Ectodermal cell (in vitro differentiated cells): ENCODE measurements at regions not wholly inside any gene's neighbourhood (a gene's known extent, or its start where the extent isn't known, plus 50 kb on each side); places are given as distances from the start of the nearest gene placed in this dataset.

Experiments used
- H3K27ac ChIP-seq: 2 replicates; pipeline ENCODE4 v1.7.0; 2013; ENCODE audit warnings: mild to moderate bottlenecking, low read depth, low read length; ENCODE audit not compliant: insufficient read depth, poor library complexity, severe bottlenecking
- H3K27me3 ChIP-seq: 2 replicates; pipeline ENCODE4 v1.7.0; 2013; ENCODE audit warnings: mild to moderate bottlenecking, low read length; ENCODE audit not compliant: insufficient read depth, control insufficient read depth, poor library complexity, severe bottlenecking
- H3K36me3 ChIP-seq: one replicate; pipeline ENCODE4 v1.7.0; 2013; ENCODE audit warnings: low read length; ENCODE audit not compliant: control insufficient read depth, insufficient read depth
- H3K4me1 ChIP-seq: one replicate; pipeline ENCODE4 v1.7.0; 2013; ENCODE audit warnings: low read length; ENCODE audit not compliant: control insufficient read depth, insufficient read depth
- H3K4me3 ChIP-seq: 2 replicates; pipeline ENCODE4 v1.7.0; 2013; ENCODE audit warnings: low read depth, low read length, control low read depth; ENCODE audit not compliant: insufficient read depth
- H3K9me3 ChIP-seq: 2 replicates; pipeline ENCODE4 v1.7.0; 2013; ENCODE audit warnings: mild to moderate bottlenecking, low read length, moderate library complexity; ENCODE audit not compliant: control insufficient read depth
- WGBS, 2 experiments: methylation state at CpG; one replicate each; pipeline ENCODE4 v1.1.7; 2013; ENCODE audit warnings: missing lambda C conversion rate in 2 of 2; 5-methylcytosine and 5-hydroxymethylcytosine counted together

- Histone ChIP-seq H3K36me3 (no peaks in the 10 kb centered on the region), H3K9me3 (no peaks in the 10 kb centered on the region), H3K27me3 (no peaks in the 10 kb centered on the region), H3K4me1 (peaks cover 2% of the 10 kb centered on the region), H3K4me3 (no peak overlapping the region), H3K27ac (no peak overlapping the region)
- WGBS, 2 experiments: 85 to 93% methylated on average over 1 of the region's 1 CpG
These were observed 129.5 kb downstream of the ICOS start for GRCh38 chr2:204066051-204066450.

GRCh38 chr2:204069804-204070203 is 133.2 kb downstream of the ICOS start:
- H3K4me3 ChIP-seq: no peak overlapping the region
- H3K9me3 ChIP-seq: no peaks in the 10 kb centered on the region
- no peaks in the 10 kb centered on the region for H3K27me3 ChIP-seq
- no peaks in the 10 kb centered on the region for H3K36me3 ChIP-seq
- 91 to 93% methylated on average over 7 of the region's 7 CpGs for WGBS, 2 experiments
- no peak overlapping the region for H3K27ac ChIP-seq
- no peaks in the 10 kb centered on the region for H3K4me1 ChIP-seq

GRCh38 chr2:204072443-204073324 is 136.1 kb downstream of the ICOS start:
- Histone ChIP-seq H3K36me3 (no peaks in the 10 kb centered on the region), H3K27me3 (no peaks in the 10 kb centered on the region), H3K4me3 (no peak overlapping the region), H3K4me1 (no peaks in the 10 kb centered on the region), H3K9me3 (no peaks in the 10 kb centered on the region), H3K27ac (no peak overlapping the region)
- 71 to 72% methylated on average over 8 of the region's 8 CpGs for WGBS, 2 experiments

GRCh38 chr2:204074456-204074855 is 137.9 kb downstream of the ICOS start:
- Histone ChIP-seq H3K27ac (no peak overlapping the region), H3K4me3 (no peak overlapping the region), H3K4me1 (no peaks in the 10 kb centered on the region), H3K9me3 (no peaks in the 10 kb centered on the region), H3K27me3 (no peaks in the 10 kb centered on the region), H3K36me3 (no peaks in the 10 kb centered on the region)
- 85 to 90% methylated on average over 1 of the region's 1 CpG for WGBS, 2 experiments

GRCh38 chr2:204078003-204078698 is 141.6 kb downstream of the ICOS start:
- H3K27me3 ChIP-seq: no peaks in the 10 kb centered on the region

GRCh38 chr2:204081487-204082425 is 145.2 kb downstream of the ICOS start:
- WGBS, 2 experiments: 83 to 85% methylated on average over 11 to 12 of the region's 12 CpGs
- Histone ChIP-seq H3K4me3 (no peak overlapping the region), H3K4me1 (no peaks in the 10 kb centered on the region), H3K36me3 (no peaks in the 10 kb centered on the region), H3K27ac (no peak overlapping the region), H3K27me3 (no peaks in the 10 kb centered on the region), H3K9me3 (no peaks in the 10 kb centered on the region)

More at GRCh38 chr2:204078003-204078698, 141.6 kb downstream of the ICOS start:
- H3K9me3 ChIP-seq: no peaks in the 10 kb centered on the region
- no peak overlapping the region for H3K27ac ChIP-seq
- no peaks in the 10 kb centered on the region for H3K36me3 ChIP-seq
- H3K4me3 ChIP-seq: no peak overlapping the region
- H3K4me1 ChIP-seq: no peaks in the 10 kb centered on the region
- 96% methylated on average over 4 of the region's 4 CpGs for WGBS, 2 experiments

GRCh38 chr2:204086167-204086566 is 149.6 kb downstream of the ICOS start:
- WGBS, 2 experiments: 88 to 93% methylated on average over 1 of the region's 1 CpG
- H3K27ac ChIP-seq: no peak overlapping the region

GRCh38 chr2:204089105-204089504 is 152.5 kb downstream of the ICOS start:
- no peak overlapping the region for H3K4me3 ChIP-seq
- H3K27me3 ChIP-seq: no peaks in the 10 kb centered on the region
- H3K36me3 ChIP-seq: no peaks in the 10 kb centered on the region
- H3K27ac ChIP-seq: no peak overlapping the region
- no peaks in the 10 kb centered on the region for H3K4me1 ChIP-seq
- 92 to 93% methylated on average over 2 of the region's 2 CpGs for WGBS, 2 experiments
- no peaks in the 10 kb centered on the region for H3K9me3 ChIP-seq

More at GRCh38 chr2:204086167-204086566, 149.6 kb downstream of the ICOS start:
- Histone ChIP-seq H3K4me3 (no peak overlapping the region), H3K27me3 (no peaks in the 10 kb centered on the region), H3K9me3 (no peaks in the 10 kb centered on the region), H3K36me3 (no peaks in the 10 kb centered on the region), H3K4me1 (no peaks in the 10 kb centered on the region)

GRCh38 chr2:204089574-204089973 is 153.0 kb downstream of the ICOS start:
- Histone ChIP-seq H3K4me3 (no peak overlapping the region), H3K9me3 (no peaks in the 10 kb centered on the region), H3K36me3 (no peaks in the 10 kb centered on the region), H3K27me3 (no peaks in the 10 kb centered on the region), H3K4me1 (no peaks in the 10 kb centered on the region), H3K27ac (no peak overlapping the region)
- 95 to 97% methylated on average over 4 of the region's 4 CpGs for WGBS, 2 experiments
